RWPE2 (cell line): ENCODE measurements at regions not wholly inside any gene's neighbourhood (a gene's known extent, or its start where the extent isn't known, plus 50 kb on each side); places are given as distances from the start of the nearest gene placed in this dataset.

ENCODE experiments used
- ATAC-seq: fragments of 200-7000 bp; cut with Tn5 transposase; 3 replicates; pipeline ENCODE4 v1.9.1; 2021; ENCODE audit warnings: low read depth
- DNase-seq: peaks from one replicate; pipeline ENCODE4 v3.0.0-alpha.2; 2020; ENCODE audit warnings: low spot score
- H3K27ac ChIP-seq: fragments of 450-650 bp; 2 replicates; pipeline ENCODE4 v1.5.1; 2017; ENCODE audit warnings: mild to moderate bottlenecking; ENCODE audit not compliant: poor library complexity, severe bottlenecking
- H3K27me3 ChIP-seq: fragments of 250-450 bp; sonication (Bioruptor Pico); 2 replicates; pipeline ENCODE4 v1.5.1; 2021; ENCODE audit warnings: mild to moderate bottlenecking, moderate library complexity; ENCODE audit not compliant: insufficient read depth, poor library complexity, severe bottlenecking
- H3K36me3 ChIP-seq: fragments of 250-450 bp; sonication (Bioruptor Pico); 2 replicates; pipeline ENCODE4 v1.5.1; 2020; ENCODE audit warnings: low read depth, mild to moderate bottlenecking, moderate library complexity
- H3K4me1 ChIP-seq: fragments of 250-450 bp; sonication (Bioruptor Pico); 2 replicates; pipeline ENCODE4 v1.5.1; 2021; ENCODE audit warnings: mild to moderate bottlenecking, moderate library complexity; ENCODE audit not compliant: insufficient read depth, poor library complexity, severe bottlenecking
- H3K4me3 ChIP-seq: fragments of 250-450 bp; sonication (Bioruptor Pico); 2 replicates; pipeline ENCODE4 v1.5.1; 2021; ENCODE audit warnings: mild to moderate bottlenecking, moderate library complexity; ENCODE audit not compliant: severe bottlenecking
- H3K9me3 ChIP-seq: fragments of 250-450 bp; sonication (Bioruptor Pico); 2 replicates; pipeline ENCODE4 v1.5.1; 2021; ENCODE audit warnings: mild to moderate bottlenecking, moderate library complexity; ENCODE audit not compliant: severe bottlenecking
- TF ChIP-seq, protein P1 (sequence below): fragments of 450-650 bp; IDR thresholded peaks from one replicate; pipeline ENCODE4 v1.5.1; 2017; ENCODE audit warnings: mild to moderate bottlenecking, moderate library complexity; ENCODE audit not compliant: poor library complexity, severe bottlenecking

DNA sequence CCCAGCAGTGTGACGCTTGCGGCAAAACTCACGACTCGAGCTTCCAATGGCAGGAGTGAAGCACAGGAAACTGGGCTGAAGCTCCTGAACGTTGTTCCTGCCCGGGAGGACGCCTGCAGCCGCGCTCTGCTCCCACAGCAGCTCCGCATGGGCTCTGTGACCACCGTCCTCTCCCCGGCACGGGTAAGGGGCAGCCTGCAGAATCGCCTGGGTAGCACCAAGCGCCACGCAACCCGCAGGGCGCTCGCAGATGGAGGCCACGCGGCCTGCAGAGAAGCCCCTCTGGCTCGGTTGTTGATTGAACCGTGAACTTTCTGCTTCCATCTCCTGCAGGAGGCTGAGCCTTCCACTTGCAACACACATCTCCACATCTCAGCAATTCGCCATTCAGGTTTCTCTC lies 63.3 kb upstream of the ZNF236 start:
- no peak for ATAC-seq
- Histone ChIP-seq H3K27ac (no peak overlapping the region), H3K27me3 (no peaks in the 10 kb centered on the region), H3K4me3 (no peak overlapping the region), H3K9me3 (no peaks in the 10 kb centered on the region), H3K4me1 (no peaks in the 10 kb centered on the region), H3K36me3 (no peaks in the 10 kb centered on the region)
- TF ChIP-seq, protein P1, sequence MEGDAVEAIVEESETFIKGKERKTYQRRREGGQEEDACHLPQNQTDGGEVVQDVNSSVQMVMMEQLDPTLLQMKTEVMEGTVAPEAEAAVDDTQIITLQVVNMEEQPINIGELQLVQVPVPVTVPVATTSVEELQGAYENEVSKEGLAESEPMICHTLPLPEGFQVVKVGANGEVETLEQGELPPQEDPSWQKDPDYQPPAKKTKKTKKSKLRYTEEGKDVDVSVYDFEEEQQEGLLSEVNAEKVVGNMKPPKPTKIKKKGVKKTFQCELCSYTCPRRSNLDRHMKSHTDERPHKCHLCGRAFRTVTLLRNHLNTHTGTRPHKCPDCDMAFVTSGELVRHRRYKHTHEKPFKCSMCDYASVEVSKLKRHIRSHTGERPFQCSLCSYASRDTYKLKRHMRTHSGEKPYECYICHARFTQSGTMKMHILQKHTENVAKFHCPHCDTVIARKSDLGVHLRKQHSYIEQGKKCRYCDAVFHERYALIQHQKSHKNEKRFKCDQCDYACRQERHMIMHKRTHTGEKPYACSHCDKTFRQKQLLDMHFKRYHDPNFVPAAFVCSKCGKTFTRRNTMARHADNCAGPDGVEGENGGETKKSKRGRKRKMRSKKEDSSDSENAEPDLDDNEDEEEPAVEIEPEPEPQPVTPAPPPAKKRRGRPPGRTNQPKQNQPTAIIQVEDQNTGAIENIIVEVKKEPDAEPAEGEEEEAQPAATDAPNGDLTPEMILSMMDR: no peak
- DNase-seq: no peak

DNA sequence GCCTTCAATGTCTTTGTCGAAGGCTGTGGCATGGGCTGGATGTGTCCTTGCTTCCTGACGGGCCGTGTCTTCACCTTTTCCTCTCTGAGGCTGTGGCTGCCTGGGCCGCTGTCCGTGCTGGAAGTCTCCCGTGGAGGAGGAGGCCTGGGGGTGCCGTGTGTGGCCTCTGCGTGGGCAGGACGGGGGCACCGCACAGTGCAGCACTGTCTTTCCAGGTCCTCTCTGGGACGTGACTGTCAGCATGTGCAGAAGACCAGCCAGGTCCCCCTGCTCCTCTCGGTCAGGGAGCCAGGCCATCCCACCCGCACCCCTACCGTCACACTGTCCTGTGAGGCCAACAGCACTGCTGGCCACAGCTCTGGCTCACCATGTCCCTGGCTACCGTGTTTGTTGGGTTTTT lies 64.4 kb upstream of the ZNF236 start:
- Histone ChIP-seq H3K4me3 (no peak overlapping the region), H3K27ac (no peak overlapping the region), H3K36me3 (no peaks in the 10 kb centered on the region), H3K27me3 (no peaks in the 10 kb centered on the region), H3K9me3 (no peaks in the 10 kb centered on the region), H3K4me1 (no peaks in the 10 kb centered on the region)
- DNase-seq: no peak
- ATAC-seq: no peak
- TF ChIP-seq, protein P1: no peak

DNA sequence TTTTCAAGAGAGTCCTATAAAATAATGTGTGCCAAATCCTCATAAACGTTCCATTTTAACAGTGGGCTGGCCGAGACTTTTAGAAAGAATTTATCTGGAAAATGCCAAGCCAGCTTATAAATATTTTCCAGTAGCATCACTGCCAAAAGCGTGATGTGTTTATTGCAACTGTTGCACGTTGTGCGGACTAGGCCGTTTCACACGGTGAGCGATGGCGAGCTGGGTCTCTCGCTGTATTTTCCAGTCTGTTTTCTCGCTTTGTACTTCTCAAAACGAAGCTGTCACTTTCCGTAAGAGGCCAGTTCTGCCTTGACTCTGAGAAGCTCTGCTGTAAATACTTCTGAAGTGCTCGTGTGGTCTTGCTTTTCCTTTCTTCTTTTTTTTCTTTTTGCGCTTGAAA lies 65.0 kb upstream of the ZNF236 start:
- Histone ChIP-seq H3K4me3 (no peak overlapping the region), H3K36me3 (no peaks in the 10 kb centered on the region), H3K27ac (no peak overlapping the region), H3K4me1 (no peaks in the 10 kb centered on the region), H3K9me3 (no peaks in the 10 kb centered on the region), H3K27me3 (no peaks in the 10 kb centered on the region)
- DNase-seq (no peak), ATAC-seq (no peak)
- TF ChIP-seq, protein P1: no peak

DNA sequence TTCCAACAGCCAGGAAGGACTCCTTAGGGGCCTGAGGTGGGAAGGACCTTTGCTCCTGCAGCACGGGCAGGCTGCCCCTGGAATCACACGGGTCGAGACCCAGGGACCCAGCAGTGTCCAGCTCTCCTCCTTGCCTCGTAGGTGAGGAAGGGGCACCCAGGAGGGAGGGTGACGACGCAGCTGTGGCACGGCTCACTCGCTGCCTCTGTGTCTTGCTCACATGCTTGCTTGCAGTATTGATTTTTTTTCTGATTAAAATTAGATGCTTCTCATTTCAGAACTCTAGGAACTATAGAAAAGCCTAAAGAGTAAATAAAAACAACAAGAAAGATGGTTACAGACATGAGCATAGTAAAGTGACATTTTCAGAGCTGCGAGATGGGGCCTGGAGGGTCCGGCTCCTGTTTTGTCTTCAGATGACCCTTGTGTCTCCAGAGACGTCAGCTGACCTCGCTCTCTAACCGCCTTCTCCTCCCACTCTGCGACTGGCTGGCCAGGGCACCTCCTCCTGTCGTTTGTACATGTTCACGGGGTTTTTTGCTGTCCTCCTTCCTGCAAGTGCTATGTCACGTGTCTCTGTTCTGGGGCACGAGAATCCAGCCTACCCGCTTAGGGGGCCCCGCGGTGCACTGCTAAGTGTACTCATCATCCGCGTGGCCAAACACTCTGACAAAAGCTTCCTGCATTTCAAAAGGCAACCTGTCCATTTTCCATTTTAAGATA lies 65.7 kb upstream of the ZNF236 start:
- Histone ChIP-seq H3K4me3 (no peak overlapping the region), H3K9me3 (no peaks in the 10 kb centered on the region), H3K27me3 (no peaks in the 10 kb centered on the region), H3K36me3 (no peaks in the 10 kb centered on the region), H3K27ac (no peak overlapping the region), H3K4me1 (no peaks in the 10 kb centered on the region)
- DNase-seq: no peak
- TF ChIP-seq, protein P1: no peak
- ATAC-seq: no peak

DNA sequence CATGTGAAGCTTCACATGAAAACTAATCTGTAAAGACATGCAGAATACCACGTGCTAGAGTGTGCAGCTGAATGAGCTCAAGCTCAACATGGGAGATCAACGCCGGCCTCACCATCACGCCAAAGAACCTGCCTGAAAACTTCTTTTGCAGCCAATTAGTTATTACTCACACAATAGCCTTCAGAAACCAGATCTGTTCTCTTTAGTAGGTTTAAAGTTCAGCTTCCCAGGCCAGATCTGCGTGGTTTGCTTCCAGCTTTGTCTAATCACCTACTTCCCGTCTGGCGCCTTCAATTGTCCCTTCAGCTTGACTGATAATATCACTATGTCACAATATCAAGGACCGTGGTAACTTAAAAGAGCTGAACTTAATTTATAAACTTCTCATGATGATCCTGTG lies 68.0 kb upstream of the ZNF236 start:
- TF ChIP-seq, protein P1: no peak
- Histone ChIP-seq H3K4me3 (no peak overlapping the region), H3K27me3 (no peaks in the 10 kb centered on the region), H3K36me3 (no peaks in the 10 kb centered on the region), H3K4me1 (no peaks in the 10 kb centered on the region), H3K27ac (no peak overlapping the region), H3K9me3 (peaks cover 4% of the 10 kb centered on the region)
- ATAC-seq: no peak
- no peak for DNase-seq
